Neural cell (in vitro differentiated cells): ENCODE measurements at regions not wholly inside any gene's neighbourhood (a gene's known extent, or its start where the extent isn't known, plus 50 kb on each side); places are given as distances from the start of the nearest gene placed in this dataset.

Experiments used
- H2AFZ ChIP-seq: fragments of 200-600, 300-800 bp; sonication (generic), shearing (Covaris generic); 2 replicates; pipeline ENCODE4 v1.6.0; 2014; ENCODE audit warnings: low read depth, mild to moderate bottlenecking, antibody characterized with exemption, low read length, moderate library complexity
- H3F3A ChIP-seq: fragments of 200-600 bp; shearing (Covaris generic); 2 replicates; pipeline ENCODE4 v1.6.1; 2016; ENCODE audit warnings: mild to moderate bottlenecking, moderate library complexity, mixed read lengths, antibody characterized with exemption, low read length; ENCODE audit not compliant: insufficient read depth, poor library complexity, severe bottlenecking
- H3K27ac ChIP-seq: fragments of 200-600, 300-800 bp; sonication (generic), shearing (Covaris generic); 2 replicates; pipeline ENCODE4 v1.5.1; 2014; ENCODE audit warnings: mild to moderate bottlenecking, low read length, moderate library complexity
- H3K27me3 ChIP-seq: fragments of 300-800, 200-600 bp; sonication (generic), shearing (Covaris generic); 2 replicates; pipeline ENCODE4 v1.6.0; 2014; ENCODE audit warnings: mild to moderate bottlenecking, low read depth, low read length, moderate library complexity; ENCODE audit not compliant: insufficient read depth
- H3K36me3 ChIP-seq: fragments of 300-800, 200-600 bp; sonication (generic), shearing (Covaris generic); 2 replicates; pipeline ENCODE4 v1.5.1; 2014; ENCODE audit warnings: mild to moderate bottlenecking, antibody characterized with exemption, low read length, moderate library complexity; ENCODE audit not compliant: insufficient read depth
- H3K4me2 ChIP-seq: fragments of 300-800, 200-600 bp; sonication (generic), shearing (Covaris generic); 2 replicates; pipeline ENCODE4 v1.6.0; 2014; ENCODE audit warnings: mild to moderate bottlenecking, low read length
- H3K4me3 ChIP-seq: fragments of 300-800, 200-600 bp; sonication (generic), shearing (Covaris generic); 2 replicates; pipeline ENCODE4 v1.5.1; 2014; ENCODE audit warnings: mild to moderate bottlenecking, low read length, moderate library complexity
- H3K79me2 ChIP-seq: fragments of 200-600 bp; shearing (Covaris generic); replicated peaks from 2 replicates; pipeline ENCODE4 v1.6.0; 2014; ENCODE audit warnings: mild to moderate bottlenecking, low read length, moderate library complexity; ENCODE audit not compliant: insufficient read depth
- H3K9ac ChIP-seq: fragments of 300-800, 200-600 bp; sonication (generic), shearing (Covaris generic); 2 replicates; pipeline ENCODE4 v1.6.1; 2016; ENCODE audit warnings: mild to moderate bottlenecking, low read length, mixed read lengths
- H3K9me2 ChIP-seq: fragments of 200-600 bp; shearing (Covaris generic); 2 replicates; pipeline ENCODE4 v1.6.1; 2016; ENCODE audit warnings: mild to moderate bottlenecking, low read length, mixed read lengths; ENCODE audit not compliant: insufficient read depth
- H3K9me3 ChIP-seq: fragments of 200-600, 300-800 bp; sonication (generic), shearing (Covaris generic); 2 replicates; pipeline ENCODE4 v1.6.1; 2016; ENCODE audit warnings: mild to moderate bottlenecking, mixed run types, low read length, moderate library complexity, mixed read lengths
- H4K20me1 ChIP-seq: fragments of 200-600 bp; shearing (Covaris generic); 2 replicates; pipeline ENCODE4 v1.6.1; 2016; ENCODE audit warnings: mild to moderate bottlenecking, mixed run types; ENCODE audit not compliant: insufficient read depth
- EP300 ChIP-seq: fragments of 450-650 bp; conservative IDR thresholded peaks from 2 replicates; pipeline ENCODE4 v1.6.1; 2014; ENCODE audit warnings: antibody characterized with exemption, mild to moderate bottlenecking, moderate library complexity; ENCODE audit not compliant: poor library complexity, severe bottlenecking
- EZH2 ChIP-seq: fragments of 200-600, 300-800 bp; shearing (Covaris generic), sonication (generic); IDR thresholded peaks from 2 replicates; pipeline ENCODE4 v1.6.1; 2014; ENCODE audit warnings: antibody characterized with exemption, low read length, borderline replicate concordance, mild to moderate bottlenecking; ENCODE audit not compliant: insufficient read depth, poor library complexity, severe bottlenecking
- MXI1 ChIP-seq: fragments of 450-650 bp; conservative IDR thresholded peaks from 2 replicates; pipeline ENCODE4 v1.6.1; 2014; ENCODE audit warnings: antibody characterized with exemption, mild to moderate bottlenecking; ENCODE audit not compliant: poor library complexity, severe bottlenecking
- POLR2AphosphoS5 ChIP-seq: IDR thresholded peaks from 2 replicates; pipeline ENCODE4 v1.6.1; 2012
- RAD21 ChIP-seq: fragments of 450-650 bp; conservative IDR thresholded peaks from 2 replicates; pipeline ENCODE4 v1.6.1; 2014; ENCODE audit warnings: antibody characterized with exemption, mild to moderate bottlenecking, moderate library complexity
- REST ChIP-seq: IDR thresholded peaks from 2 replicates; pipeline ENCODE4 v1.6.1; 2012; ENCODE audit warnings: borderline replicate concordance
- SMC3 ChIP-seq: fragments of 450-650 bp; conservative IDR thresholded peaks from 2 replicates; pipeline ENCODE4 v1.6.1; 2014; ENCODE audit warnings: antibody characterized with exemption, mild to moderate bottlenecking, moderate library complexity; ENCODE audit not compliant: poor library complexity
- TAF1 ChIP-seq: IDR thresholded peaks from 2 replicates; pipeline ENCODE4 v1.6.1; 2012; ENCODE audit warnings: low read depth
- TF ChIP-seq, protein P1 (sequence below): fragments of 450-650 bp; IDR thresholded peaks from 2 replicates; pipeline ENCODE4 v1.5.1; 2014; ENCODE audit warnings: antibody characterized with exemption, mild to moderate bottlenecking, moderate library complexity; ENCODE audit not compliant: poor library complexity, severe bottlenecking

- no peaks in the 10 kb centered on the region for H3K79me2 ChIP-seq
- TF ChIP-seq MXI1 (no peak), EZH2 (no peak), SMC3 (no peak), POLR2AphosphoS5 (no peak), REST (no peak), RAD21 (no peak), TAF1 (no peak), EP300 (no peak)
- TF ChIP-seq, protein P1, sequence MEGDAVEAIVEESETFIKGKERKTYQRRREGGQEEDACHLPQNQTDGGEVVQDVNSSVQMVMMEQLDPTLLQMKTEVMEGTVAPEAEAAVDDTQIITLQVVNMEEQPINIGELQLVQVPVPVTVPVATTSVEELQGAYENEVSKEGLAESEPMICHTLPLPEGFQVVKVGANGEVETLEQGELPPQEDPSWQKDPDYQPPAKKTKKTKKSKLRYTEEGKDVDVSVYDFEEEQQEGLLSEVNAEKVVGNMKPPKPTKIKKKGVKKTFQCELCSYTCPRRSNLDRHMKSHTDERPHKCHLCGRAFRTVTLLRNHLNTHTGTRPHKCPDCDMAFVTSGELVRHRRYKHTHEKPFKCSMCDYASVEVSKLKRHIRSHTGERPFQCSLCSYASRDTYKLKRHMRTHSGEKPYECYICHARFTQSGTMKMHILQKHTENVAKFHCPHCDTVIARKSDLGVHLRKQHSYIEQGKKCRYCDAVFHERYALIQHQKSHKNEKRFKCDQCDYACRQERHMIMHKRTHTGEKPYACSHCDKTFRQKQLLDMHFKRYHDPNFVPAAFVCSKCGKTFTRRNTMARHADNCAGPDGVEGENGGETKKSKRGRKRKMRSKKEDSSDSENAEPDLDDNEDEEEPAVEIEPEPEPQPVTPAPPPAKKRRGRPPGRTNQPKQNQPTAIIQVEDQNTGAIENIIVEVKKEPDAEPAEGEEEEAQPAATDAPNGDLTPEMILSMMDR: no peak
- H3F3A ChIP-seq: no peaks in the 10 kb centered on the region
- H3K9me2 ChIP-seq: no peaks in the 10 kb centered on the region
- H3K9me3 ChIP-seq: no peaks in the 10 kb centered on the region
- no peaks in the 10 kb centered on the region for H3K36me3 ChIP-seq
- no peak overlapping the region for H3K27ac ChIP-seq
- H2AFZ ChIP-seq: no peak overlapping the region
- no peak overlapping the region for H3K4me3 ChIP-seq
- no peaks in the 10 kb centered on the region for H4K20me1 ChIP-seq
- H3K27me3 ChIP-seq: no peaks in the 10 kb centered on the region
- H3K9ac ChIP-seq: no peak overlapping the region
- H3K4me2 ChIP-seq: no peak overlapping the region
Observed at GRCh38 chrX:16300831-16301230, 133.6 kb downstream of the MAGEB17 start.

GRCh38 chrX:16304751-16305150 lies 137.5 kb downstream of the MAGEB17 start:
- no peaks in the 10 kb centered on the region for H3K79me2 ChIP-seq
- H3K9me3 ChIP-seq: no peaks in the 10 kb centered on the region
- H2AFZ ChIP-seq: no peak overlapping the region
- TF ChIP-seq EZH2: no peak
- TF ChIP-seq REST: no peak
- no peak for TF ChIP-seq TAF1
- TF ChIP-seq EP300: no peak
- TF ChIP-seq RAD21: no peak
- TF ChIP-seq, protein P1: no peak
- no peak overlapping the region for H3K27ac ChIP-seq
- H3K9me2 ChIP-seq: no peaks in the 10 kb centered on the region
- H3K4me3 ChIP-seq: no peak overlapping the region
- no peak overlapping the region for H3K9ac ChIP-seq
- no peak overlapping the region for H3K4me2 ChIP-seq
- no peaks in the 10 kb centered on the region for H3F3A ChIP-seq
- H3K36me3 ChIP-seq: no peaks in the 10 kb centered on the region
- no peaks in the 10 kb centered on the region for H4K20me1 ChIP-seq
- no peaks in the 10 kb centered on the region for H3K27me3 ChIP-seq
